MCF 10A (cell line): ENCODE measurements at regions not wholly inside any gene's neighbourhood (a gene's known extent, or its start where the extent isn't known, plus 50 kb on each side); places are given as distances from the start of the nearest gene placed in this dataset.

Experiments
- BruUV-seq: library from RNA; stranded (reverse); fragments of 400-500 nt; replicated peaks from 2 replicates; lab custom pipeline; 2021; lab: Mats Ljungman, UMichigan
- CTCF ChIA-PET: fragments of 300-600 bp; sonication (Branson Sonifier 250); formaldehyde crosslinking; extraction: SDS; loops from one replicate; lab custom pipeline; 2021; ENCODE audit warnings: antibody characterized with exemption, inconsistent platforms; lab: Yijun Ruan, JAX
- POLR2A ChIA-PET: fragments of 300-600, 350-650 bp; sonication (Branson Sonifier 250); formaldehyde crosslinking; extraction: SDS; loops from one replicate; lab custom pipeline; 2020; ENCODE audit warnings: antibody characterized with exemption, inconsistent platforms; lab: Yijun Ruan, JAX
- DNase-seq: peaks from one replicate; pipeline ENCODE4 v3.0.0-alpha.2; 2018; ENCODE audit not compliant: unreplicated experiment
- H3K27ac Mint-ChIP-seq: one replicate; pipeline ENCODE4 v1.8.0; 2022; ENCODE audit warnings: mild to moderate bottlenecking, low read depth, mixed read lengths; ENCODE audit not compliant: unreplicated experiment
- H3K27me3 Mint-ChIP-seq: one replicate; pipeline ENCODE4 v1.8.0; 2022; ENCODE audit warnings: mixed read lengths; ENCODE audit not compliant: insufficient read depth, unreplicated experiment
- H3K36me3 Mint-ChIP-seq: one replicate; pipeline ENCODE4 v1.8.0; 2022; ENCODE audit warnings: mild to moderate bottlenecking, moderate library complexity, mixed read lengths; ENCODE audit not compliant: insufficient read depth, unreplicated experiment
- H3K4me1 Mint-ChIP-seq: one replicate; pipeline ENCODE4 v1.8.0; 2022; ENCODE audit warnings: mixed read lengths; ENCODE audit not compliant: insufficient read depth, unreplicated experiment
- H3K4me3 Mint-ChIP-seq: one replicate; pipeline ENCODE4 v1.8.0; 2022; ENCODE audit warnings: mild to moderate bottlenecking, moderate library complexity, mixed read lengths; ENCODE audit not compliant: unreplicated experiment
- H3K9me3 Mint-ChIP-seq: one replicate; pipeline ENCODE4 v1.8.0; 2022; ENCODE audit warnings: mixed read lengths; ENCODE audit not compliant: unreplicated experiment
- CTCF ChIP-seq: fragments of 200-600 bp; IDR thresholded peaks from one replicate; pipeline ENCODE4 v1.8.0; 2022; ENCODE audit warnings: antibody characterized with exemption, mild to moderate bottlenecking; ENCODE audit not compliant: unreplicated experiment
- intact Hi-C: fragments of 100-400 bp; cut with micrococcal nuclease; formaldehyde crosslinking; loops from 2 replicates; pipeline ENCODE4 v1.14.1; 2022

DNA sequence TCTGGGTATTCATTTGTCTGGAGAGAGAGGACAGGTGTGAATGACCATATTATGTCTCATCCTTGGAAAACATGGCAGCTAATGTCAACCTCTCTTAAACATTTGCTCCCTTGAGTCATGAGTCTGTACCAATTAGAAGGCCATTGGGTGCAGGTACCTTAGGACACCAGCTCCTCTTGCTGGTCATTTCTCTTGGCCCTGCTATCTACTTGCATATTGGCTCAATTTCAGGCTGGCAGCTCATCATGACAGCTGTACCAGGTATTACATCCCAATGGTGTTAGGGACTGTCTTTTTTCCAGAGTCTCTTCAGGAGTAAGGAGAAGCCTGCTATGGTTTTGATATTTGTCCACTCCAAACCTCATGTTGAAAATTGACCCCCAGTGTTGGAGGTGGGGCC is 92.2 kb upstream of the ANKRD28 start:
- DNase-seq = no peak
- H3K27me3 Mint-ChIP-seq = no peaks in the 10 kb centered on the region
- peaks cover 8% of the 10 kb centered on the region for H3K4me1 Mint-ChIP-seq
- no peaks in the 10 kb centered on the region for H3K36me3 Mint-ChIP-seq
- ChIA-PET CTCF (no interaction called here), POLR2A (interaction anchor here (1.3 kb wide), 1 partner anchor 28 kb away, joined by 6 read pairs; no protein-coding TSS in a partner anchor)
- intact Hi-C loops = no loop called here
- H3K9me3 Mint-ChIP-seq = peaks cover 20% of the 10 kb centered on the region
- no peak overlapping the region for H3K4me3 Mint-ChIP-seq
- no peak for TF ChIP-seq CTCF
- H3K27ac Mint-ChIP-seq = no peak overlapping the region
- no TSS peak for BruUV-seq

GRCh38 chr3:15892311-15893227 is 94.8 kb upstream of the ANKRD28 start:
- no peaks in the 10 kb centered on the region for H3K9me3 Mint-ChIP-seq
- intact Hi-C loops = no loop called here
- no peaks in the 10 kb centered on the region for H3K36me3 Mint-ChIP-seq
- H3K4me3 Mint-ChIP-seq = no peak overlapping the region
- ChIA-PET POLR2A (interaction anchor here (0.6 to 1.9 kb wide), 2 partner anchors 10 to 11 kb away, joined by 4 to 9 read pairs; no protein-coding TSS in a partner anchor), CTCF (interaction anchor here (0.6 to 2.1 kb wide), 5 partner anchors 10 to 1092 kb away, joined by 3 to 6 read pairs (median 3); no protein-coding TSS in a partner anchor)
- DNase-seq = no peak
- no TSS peak for BruUV-seq
- H3K27ac Mint-ChIP-seq = peak overlapping the region; percentile 84
- H3K27me3 Mint-ChIP-seq = no peaks in the 10 kb centered on the region
- peaks cover 8% of the 10 kb centered on the region for H3K4me1 Mint-ChIP-seq
- no peak for TF ChIP-seq CTCF

GRCh38 chr3:15894382-15894781 is 96.6 kb upstream of the ANKRD28 start:
- BruUV-seq = no TSS peak
- H3K27ac Mint-ChIP-seq = no peak overlapping the region
- intact Hi-C loops = no loop called here
- H3K27me3 Mint-ChIP-seq = no peaks in the 10 kb centered on the region
- H3K4me1 Mint-ChIP-seq = peaks cover 11% of the 10 kb centered on the region
- ChIA-PET CTCF (interaction anchor here (0.8 kb wide), 1 partner anchor 33 kb away, joined by 4 read pairs; no protein-coding TSS in a partner anchor), POLR2A (interaction anchor here (1.0 to 1.9 kb wide), 3 partner anchors 9 to 260 kb away, joined by 4 to 9 read pairs (median 7); no protein-coding TSS in a partner anchor)
- H3K4me3 Mint-ChIP-seq = no peak overlapping the region
- no peaks in the 10 kb centered on the region for H3K36me3 Mint-ChIP-seq
- no peak for DNase-seq
- H3K9me3 Mint-ChIP-seq = no peaks in the 10 kb centered on the region
- no peak for TF ChIP-seq CTCF

DNA sequence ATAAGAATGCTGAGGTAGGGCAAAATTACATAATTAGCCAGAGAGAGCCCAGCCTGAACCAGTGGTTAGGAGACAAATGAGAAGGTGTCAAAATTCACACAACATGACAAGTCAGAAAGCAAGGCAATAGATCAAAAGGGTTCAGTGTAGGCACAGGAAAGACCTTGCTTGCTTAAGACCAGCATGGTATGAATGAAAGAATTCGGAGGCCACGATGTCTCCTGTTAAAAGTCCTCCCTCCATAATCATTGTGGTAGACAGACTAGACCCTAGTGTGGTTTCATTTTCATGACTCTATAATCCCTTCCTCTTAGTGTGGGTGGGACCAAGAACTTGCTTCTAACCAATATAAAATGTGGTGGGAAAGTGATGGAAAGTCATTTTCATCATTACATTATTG is 98.7 kb upstream of the ANKRD28 start:
- Mint-ChIP-seq H3K4me3 (no peak overlapping the region), H3K27me3 (no peaks in the 10 kb centered on the region), H3K4me1 (peaks cover 14% of the 10 kb centered on the region), H3K9me3 (no peaks in the 10 kb centered on the region), H3K36me3 (no peaks in the 10 kb centered on the region), H3K27ac (no peak overlapping the region)
- intact Hi-C loops = no loop called here
- BruUV-seq = no TSS peak
- no peak for TF ChIP-seq CTCF
- POLR2A ChIA-PET = no interaction called here
- CTCF ChIA-PET = no interaction called here
- DNase-seq = no peak
